ENCODE measurements at regions not wholly inside any gene's neighbourhood (a gene's known extent, or its start where the extent isn't known, plus 50 kb on each side); places are given as distances from the start of the nearest gene placed in this dataset.

DNA sequence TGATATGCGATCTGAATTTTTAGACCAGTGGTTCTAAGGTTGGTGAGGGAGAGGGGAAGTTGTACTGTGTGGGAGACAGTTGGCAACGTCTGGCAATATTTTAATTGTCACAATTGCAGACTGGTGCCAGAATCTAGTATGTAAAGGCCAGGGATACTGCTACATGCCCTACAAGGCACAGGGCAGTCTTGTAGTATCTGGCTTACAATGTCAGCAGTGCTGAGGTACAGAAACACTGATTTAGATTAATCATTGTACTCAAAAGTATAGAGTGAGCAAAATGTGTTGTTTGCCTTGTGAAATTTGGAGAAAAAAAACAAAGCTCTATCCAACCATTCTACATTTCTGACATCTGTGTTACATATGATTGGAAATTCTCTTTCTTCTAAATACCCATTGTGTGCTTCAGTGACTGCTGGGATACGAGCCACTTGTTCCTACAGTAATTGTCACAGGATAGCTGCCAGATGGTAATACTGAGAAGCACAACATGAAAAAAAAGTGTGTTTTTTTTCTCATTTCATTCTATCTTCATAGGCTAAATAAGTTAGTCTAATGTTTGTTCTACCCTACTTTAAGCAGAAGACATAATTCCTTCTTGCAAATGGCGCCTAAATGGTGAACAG, 526.7 kb upstream of the AGA start:
- no peak for TF ChIP-seq EZH2 (IDR thresholded peaks at IDR 0.05)
- TF ChIP-seq CEBPB (IDR thresholded peaks at IDR 0.05; ENCODE audit: low read depth) = no peak
- no peak for TF ChIP-seq EZH2phosphoT487 (IDR thresholded peaks at IDR 0.05; ENCODE audit: borderline replicate concordance)
- TF ChIP-seq JUND (IDR thresholded peaks at IDR 0.05) = no peak
- TF ChIP-seq, protein P1, sequence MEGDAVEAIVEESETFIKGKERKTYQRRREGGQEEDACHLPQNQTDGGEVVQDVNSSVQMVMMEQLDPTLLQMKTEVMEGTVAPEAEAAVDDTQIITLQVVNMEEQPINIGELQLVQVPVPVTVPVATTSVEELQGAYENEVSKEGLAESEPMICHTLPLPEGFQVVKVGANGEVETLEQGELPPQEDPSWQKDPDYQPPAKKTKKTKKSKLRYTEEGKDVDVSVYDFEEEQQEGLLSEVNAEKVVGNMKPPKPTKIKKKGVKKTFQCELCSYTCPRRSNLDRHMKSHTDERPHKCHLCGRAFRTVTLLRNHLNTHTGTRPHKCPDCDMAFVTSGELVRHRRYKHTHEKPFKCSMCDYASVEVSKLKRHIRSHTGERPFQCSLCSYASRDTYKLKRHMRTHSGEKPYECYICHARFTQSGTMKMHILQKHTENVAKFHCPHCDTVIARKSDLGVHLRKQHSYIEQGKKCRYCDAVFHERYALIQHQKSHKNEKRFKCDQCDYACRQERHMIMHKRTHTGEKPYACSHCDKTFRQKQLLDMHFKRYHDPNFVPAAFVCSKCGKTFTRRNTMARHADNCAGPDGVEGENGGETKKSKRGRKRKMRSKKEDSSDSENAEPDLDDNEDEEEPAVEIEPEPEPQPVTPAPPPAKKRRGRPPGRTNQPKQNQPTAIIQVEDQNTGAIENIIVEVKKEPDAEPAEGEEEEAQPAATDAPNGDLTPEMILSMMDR (IDR thresholded peaks at IDR 0.05 in 2 of 3, conservative IDR thresholded peaks at IDR 0.05 in 1 of 3; ENCODE audit: borderline replicate concordance in 1 of 3, insufficient read depth in 1 of 3, low read depth in 2 of 3, low read length in 2 of 3) = no peak

Measured in HCT116 (cell line).